HCT116 (cell line): ENCODE measurements at regions not wholly inside any gene's neighbourhood (a gene's known extent, or its start where the extent isn't known, plus 50 kb on each side); places are given as distances from the start of the nearest gene placed in this dataset.

Source experiments
- ATAC-seq: fragments of 200-7000 bp; cut with Tn5 transposase; 2 replicates; pipeline ENCODE4 v1.9.1; 2020; ENCODE audit warnings: mild to moderate bottlenecking, moderate library complexity
- BruUV-seq: library from RNA; stranded (reverse); fragments of 400-500 nt; replicated peaks from 2 replicates; lab custom pipeline; 2021; lab: Mats Ljungman, UMichigan
- CTCF ChIA-PET: fragments of 300-600 bp; sonication (Branson Sonifier 250); formaldehyde crosslinking; loops from one replicate; lab custom pipeline; 2021; ENCODE audit warnings: antibody characterized with exemption; lab: Charles Lee
- POLR2A ChIA-PET: fragments of 300-600, 350-600 bp; sonication (Branson Sonifier 250); formaldehyde crosslinking; loops from one replicate; lab custom pipeline; 2021; ENCODE audit warnings: antibody characterized with exemption; lab: Charles Lee
- RAD21 ChIA-PET, 2 experiments: fragments of 300-600 bp; sonication (Branson Sonifier 250); formaldehyde crosslinking; loops; one replicate each; lab custom pipeline; 2023; ENCODE audit warnings: low total read pairs in 2 of 2; ENCODE audit not compliant: uncharacterized antibody in 2 of 2, unreplicated experiment in 2 of 2, low non-redundant PET in 1 of 2; lab: Charles Lee
- DNase-seq: peaks from one replicate; pipeline ENCODE4 v3.0.0-alpha.2; 2010; ENCODE audit warnings: low read depth, low spot score
- H2AFZ ChIP-seq: fragments of 200-600 bp; shearing (Covaris generic), sonication (generic); 2 replicates; pipeline ENCODE4 v1.6.1; 2017; ENCODE audit warnings: low read depth, mixed run types, mixed read lengths, antibody characterized with exemption, low read length; ENCODE audit not compliant: poor library complexity, severe bottlenecking
- H3K27ac ChIP-seq: 2 replicates; pipeline ENCODE4 v1.5.1; 2012; ENCODE audit warnings: low read depth, low read length
- H3K27me3 ChIP-seq: fragments of 200-600 bp; sonication (generic); 2 replicates; pipeline ENCODE4 v1.6.1; 2016; ENCODE audit warnings: mixed run types, low read length, mixed read lengths; ENCODE audit not compliant: insufficient read depth
- H3K36me3 ChIP-seq, 2 experiments: fragments of 200-500 bp in 1 of 2; fragments of 200-600 bp in 1 of 2; sonication (Bioruptor generic) in 1 of 2; sonication (generic) in 1 of 2; 2 replicates each; pipeline versions ENCODE4 v1.5.1 to v1.6.1; 2014 to 2016; ENCODE audit warnings: low read length in 2 of 2, inconsistent platforms in 1 of 2, mixed read lengths in 1 of 2, mixed run types in 1 of 2; ENCODE audit not compliant: insufficient read depth in 2 of 2, control insufficient read depth in 1 of 2
- H3K4me1 ChIP-seq, 2 experiments: fragments of 200-600 bp in 1 of 2; sonication (generic) in 1 of 2; 2 replicates each; pipeline versions ENCODE4 v1.5.1 to v1.6.1; 2012 to 2017; ENCODE audit warnings: low read length in 2 of 2, inconsistent platforms in 1 of 2, mild to moderate bottlenecking in 1 of 2, mixed read lengths in 1 of 2, mixed run types in 1 of 2, moderate library complexity in 1 of 2; ENCODE audit not compliant: insufficient read depth in 2 of 2, control insufficient read depth in 1 of 2
- H3K4me2 ChIP-seq: fragments of 200-600 bp; sonication (generic); 2 replicates; pipeline ENCODE4 v1.6.1; 2017; ENCODE audit warnings: mixed run types, low read length, mixed read lengths
- H3K4me3 ChIP-seq, 2 experiments: fragments of 200-600 bp in 1 of 2; sonication (generic) in 1 of 2; replicated peaks in 1 of 2; 2 replicates each; pipeline ENCODE4 v1.5.1; 2011 to 2016; ENCODE audit warnings: low read length in 2 of 2, control low read depth in 1 of 2, low read depth in 1 of 2, mild to moderate bottlenecking in 1 of 2, mixed read lengths in 1 of 2, mixed run types in 1 of 2
- H3K79me2 ChIP-seq: fragments of 200-600 bp; sonication (generic); 2 replicates; pipeline ENCODE4 v1.6.1; 2017; ENCODE audit warnings: mild to moderate bottlenecking, mixed run types, low read length, moderate library complexity, mixed read lengths; ENCODE audit not compliant: insufficient read depth
- H3K9ac ChIP-seq: fragments of 200-600 bp; sonication (generic); 2 replicates; pipeline ENCODE4 v1.6.1; 2016; ENCODE audit warnings: low read length, mixed read lengths
- H3K9me2 ChIP-seq: fragments of 200-600 bp; sonication (generic), shearing (Covaris generic); 2 replicates; pipeline ENCODE4 v1.6.1; 2017; ENCODE audit warnings: mixed run types, mild to moderate bottlenecking, moderate library complexity; ENCODE audit not compliant: insufficient read depth
- H3K9me3 ChIP-seq, 2 experiments: fragments of 200-500 bp in 1 of 2; fragments of 200-600 bp in 1 of 2; sonication (Bioruptor generic) in 1 of 2; sonication (generic) in 1 of 2; 2 replicates each; pipeline ENCODE4 v1.6.1; 2014 to 2017; ENCODE audit warnings: low read length in 2 of 2, mixed read lengths in 2 of 2, inconsistent platforms in 1 of 2, low read depth in 1 of 2, mild to moderate bottlenecking in 1 of 2, mixed run types in 1 of 2, moderate library complexity in 1 of 2; ENCODE audit not compliant: control insufficient read depth in 1 of 2, insufficient read depth in 1 of 2
- H4K20me1 ChIP-seq: fragments of 200-600 bp; sonication (generic), shearing (Covaris generic); 2 replicates; pipeline ENCODE4 v1.6.1; 2017; ENCODE audit warnings: mixed run types, mild to moderate bottlenecking, moderate library complexity; ENCODE audit not compliant: insufficient read depth
- CEBPB ChIP-seq: IDR thresholded peaks from 2 replicates; pipeline ENCODE4 v1.6.1; 2012; ENCODE audit warnings: low read depth
- EGR1 ChIP-seq: IDR thresholded peaks from 2 replicates; pipeline ENCODE4 v1.6.1; 2012; ENCODE audit warnings: low read depth
- ELF1 ChIP-seq: IDR thresholded peaks from 2 replicates; pipeline ENCODE4 v1.6.1; 2012; ENCODE audit warnings: low read depth, borderline replicate concordance
- EZH2 ChIP-seq: fragments of 200-600 bp; sonication (generic); IDR thresholded peaks from 2 replicates; pipeline ENCODE4 v1.6.1; 2017; ENCODE audit warnings: antibody characterized with exemption, mixed run types
- EZH2phosphoT487 ChIP-seq: fragments of 200-600 bp; IDR thresholded peaks from 2 replicates; pipeline ENCODE4 v1.6.1; 2018; ENCODE audit warnings: antibody characterized with exemption, borderline replicate concordance
- FOSL1 ChIP-seq: IDR thresholded peaks from 2 replicates; pipeline ENCODE4 v1.6.1; 2012; ENCODE audit warnings: low read depth
- POLR2A ChIP-seq: IDR thresholded peaks from 2 replicates; pipeline ENCODE4 v1.7.0; 2011; ENCODE audit warnings: borderline replicate concordance; ENCODE audit not compliant: insufficient read depth, insufficient read length; ENCODE audit errors: extremely low read depth
- RAD21 ChIP-seq: IDR thresholded peaks from 2 replicates; pipeline ENCODE4 v1.6.1; 2012; ENCODE audit warnings: low read depth, mild to moderate bottlenecking
- SP1 ChIP-seq: IDR thresholded peaks from 2 replicates; pipeline ENCODE4 v1.6.1; 2012; ENCODE audit warnings: low read depth
- SRF ChIP-seq: IDR thresholded peaks from 2 replicates; pipeline ENCODE4 v1.6.1; 2012; ENCODE audit warnings: low read depth
- TCF7L2 ChIP-seq: IDR thresholded peaks from 2 replicates; pipeline ENCODE4 v1.7.0; 2011; ENCODE audit warnings: borderline replicate concordance, inconsistent platforms; ENCODE audit not compliant: insufficient read depth, insufficient read length; ENCODE audit errors: extremely low read depth
- YY1 ChIP-seq: IDR thresholded peaks from 2 replicates; pipeline ENCODE4 v1.6.1; 2011; ENCODE audit warnings: low read length, low read depth, moderate library complexity, mild to moderate bottlenecking; ENCODE audit not compliant: insufficient replicate concordance; ENCODE audit errors: extremely low read depth
- ZFX ChIP-seq: fragments of 450-650 bp; IDR thresholded peaks from 2 replicates; pipeline ENCODE4 v1.6.1; 2017
- intact Hi-C: fragments of 100-400 bp; cut with micrococcal nuclease; formaldehyde crosslinking; loops from 2 replicates; pipeline ENCODE4 v1.10.0; 2022
- TF ChIP-seq, protein P1 (sequence below): IDR thresholded peaks from 2 replicates; pipeline ENCODE4 v1.6.1; 2012
- TF ChIP-seq, protein P2 (sequence below): IDR thresholded peaks from 2 replicates; pipeline ENCODE4 v1.6.1; 2012; ENCODE audit warnings: low read depth
- TF ChIP-seq, protein P3 (sequence below): IDR thresholded peaks from 2 replicates; pipeline ENCODE4 v1.6.1; 2011; ENCODE audit warnings: mild to moderate bottlenecking, low read length, moderate library complexity; ENCODE audit not compliant: insufficient replicate concordance; ENCODE audit errors: extremely low read depth

DNA sequence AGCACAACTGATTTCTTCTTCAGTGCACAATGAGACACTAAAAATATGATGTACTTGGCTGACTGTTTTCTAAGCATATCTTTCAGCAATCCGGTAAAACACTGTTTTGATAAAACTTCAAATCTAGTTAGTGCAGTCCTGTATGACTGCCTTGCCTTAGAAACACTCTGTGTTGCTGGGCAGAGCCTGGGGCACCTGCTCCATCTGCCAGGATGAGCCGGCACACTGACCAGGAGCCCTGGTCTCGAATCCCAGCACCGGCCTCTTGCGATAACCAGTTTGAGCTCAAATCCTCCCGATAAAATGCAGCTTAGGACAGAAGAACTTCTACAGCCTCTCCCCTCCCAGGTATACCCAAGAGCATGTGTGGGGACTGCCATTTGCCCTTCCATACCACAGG is 199.5 kb downstream of the SIPA1L2 start:
- CTCF ChIA-PET: no interaction called here
- Histone ChIP-seq H3K27me3 (no peaks in the 10 kb centered on the region), H3K4me3 (no peak overlapping the region), H3K36me3 (no peaks in the 10 kb centered on the region), H3K4me1 (no peaks in the 10 kb centered on the region), H3K4me2 (no peak overlapping the region), H3K79me2 (no peaks in the 10 kb centered on the region), H3K9me2 (no peaks in the 10 kb centered on the region), H2AFZ (no peak overlapping the region), H3K9ac (no peak overlapping the region), H3K9me3 (no peaks in the 10 kb centered on the region), H3K27ac (no peak overlapping the region), H4K20me1 (no peaks in the 10 kb centered on the region)
- POLR2A ChIA-PET: no interaction called here
- ATAC-seq: no peak
- TF ChIP-seq, protein P1, sequence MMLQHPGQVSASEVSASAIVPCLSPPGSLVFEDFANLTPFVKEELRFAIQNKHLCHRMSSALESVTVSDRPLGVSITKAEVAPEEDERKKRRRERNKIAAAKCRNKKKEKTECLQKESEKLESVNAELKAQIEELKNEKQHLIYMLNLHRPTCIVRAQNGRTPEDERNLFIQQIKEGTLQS: no peak
- TF ChIP-seq ZFX (no peak), EZH2phosphoT487 (no peak), CEBPB (no peak), POLR2A (no peak), SP1 (no peak), EZH2 (no peak), TCF7L2 (no peak), SRF (no peak), YY1 (no peak), EGR1 (no peak), FOSL1 (no peak), ELF1 (no peak), RAD21 (no peak)
- TF ChIP-seq, protein P2, sequence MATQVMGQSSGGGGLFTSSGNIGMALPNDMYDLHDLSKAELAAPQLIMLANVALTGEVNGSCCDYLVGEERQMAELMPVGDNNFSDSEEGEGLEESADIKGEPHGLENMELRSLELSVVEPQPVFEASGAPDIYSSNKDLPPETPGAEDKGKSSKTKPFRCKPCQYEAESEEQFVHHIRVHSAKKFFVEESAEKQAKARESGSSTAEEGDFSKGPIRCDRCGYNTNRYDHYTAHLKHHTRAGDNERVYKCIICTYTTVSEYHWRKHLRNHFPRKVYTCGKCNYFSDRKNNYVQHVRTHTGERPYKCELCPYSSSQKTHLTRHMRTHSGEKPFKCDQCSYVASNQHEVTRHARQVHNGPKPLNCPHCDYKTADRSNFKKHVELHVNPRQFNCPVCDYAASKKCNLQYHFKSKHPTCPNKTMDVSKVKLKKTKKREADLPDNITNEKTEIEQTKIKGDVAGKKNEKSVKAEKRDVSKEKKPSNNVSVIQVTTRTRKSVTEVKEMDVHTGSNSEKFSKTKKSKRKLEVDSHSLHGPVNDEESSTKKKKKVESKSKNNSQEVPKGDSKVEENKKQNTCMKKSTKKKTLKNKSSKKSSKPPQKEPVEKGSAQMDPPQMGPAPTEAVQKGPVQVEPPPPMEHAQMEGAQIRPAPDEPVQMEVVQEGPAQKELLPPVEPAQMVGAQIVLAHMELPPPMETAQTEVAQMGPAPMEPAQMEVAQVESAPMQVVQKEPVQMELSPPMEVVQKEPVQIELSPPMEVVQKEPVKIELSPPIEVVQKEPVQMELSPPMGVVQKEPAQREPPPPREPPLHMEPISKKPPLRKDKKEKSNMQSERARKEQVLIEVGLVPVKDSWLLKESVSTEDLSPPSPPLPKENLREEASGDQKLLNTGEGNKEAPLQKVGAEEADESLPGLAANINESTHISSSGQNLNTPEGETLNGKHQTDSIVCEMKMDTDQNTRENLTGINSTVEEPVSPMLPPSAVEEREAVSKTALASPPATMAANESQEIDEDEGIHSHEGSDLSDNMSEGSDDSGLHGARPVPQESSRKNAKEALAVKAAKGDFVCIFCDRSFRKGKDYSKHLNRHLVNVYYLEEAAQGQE: no peak
- TF ChIP-seq, protein P3, sequence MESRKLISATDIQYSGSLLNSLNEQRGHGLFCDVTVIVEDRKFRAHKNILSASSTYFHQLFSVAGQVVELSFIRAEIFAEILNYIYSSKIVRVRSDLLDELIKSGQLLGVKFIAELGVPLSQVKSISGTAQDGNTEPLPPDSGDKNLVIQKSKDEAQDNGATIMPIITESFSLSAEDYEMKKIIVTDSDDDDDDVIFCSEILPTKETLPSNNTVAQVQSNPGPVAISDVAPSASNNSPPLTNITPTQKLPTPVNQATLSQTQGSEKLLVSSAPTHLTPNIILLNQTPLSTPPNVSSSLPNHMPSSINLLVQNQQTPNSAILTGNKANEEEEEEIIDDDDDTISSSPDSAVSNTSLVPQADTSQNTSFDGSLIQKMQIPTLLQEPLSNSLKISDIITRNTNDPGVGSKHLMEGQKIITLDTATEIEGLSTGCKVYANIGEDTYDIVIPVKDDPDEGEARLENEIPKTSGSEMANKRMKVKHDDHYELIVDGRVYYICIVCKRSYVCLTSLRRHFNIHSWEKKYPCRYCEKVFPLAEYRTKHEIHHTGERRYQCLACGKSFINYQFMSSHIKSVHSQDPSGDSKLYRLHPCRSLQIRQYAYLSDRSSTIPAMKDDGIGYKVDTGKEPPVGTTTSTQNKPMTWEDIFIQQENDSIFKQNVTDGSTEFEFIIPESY: no peak
- DNase-seq: no peak
- intact Hi-C loops: no loop called here
- no TSS peak for BruUV-seq
- RAD21 ChIA-PET: no interaction called here
